CD4-positive, alpha-beta T cell (primary cell): ENCODE measurements at regions not wholly inside any gene's neighbourhood (a gene's known extent, or its start where the extent isn't known, plus 50 kb on each side); places are given as distances from the start of the nearest gene placed in this dataset.

Experiments
- ATAC-seq: fragments of 200-7000 bp; cut with Tn5 transposase; one replicate; pipeline ENCODE4 v1.10.0; 2022; ENCODE audit warnings: mild to moderate bottlenecking; ENCODE audit not compliant: poor library complexity
- CTCF ChIA-PET: fragments of 350-600 bp; sonication (Branson Sonifier 250); formaldehyde crosslinking; loops from one replicate; lab custom pipeline; 2021; ENCODE audit warnings: antibody characterized with exemption, inconsistent platforms; lab: Charles Lee
- POLR2A ChIA-PET: fragments of 350-600 bp; sonication (Branson Sonifier 250); formaldehyde crosslinking; loops from one replicate; lab custom pipeline; 2021; ENCODE audit warnings: antibody characterized with exemption, inconsistent platforms; lab: Charles Lee
- DNase-seq, 14 experiments: peaks; one replicate each; pipeline ENCODE4 v3.0.0-alpha.2; 2013 to 2020; ENCODE audit warnings: mixed read lengths in 2 of 14
- H3K27ac ChIP-seq, 2 donors: one replicate each; pipeline versions ENCODE4 v1.5.1 to v1.7.0; 2013; ENCODE audit warnings: low read length in 2 of 2, low read depth in 1 of 2, mild to moderate bottlenecking in 1 of 2
- H3K27me3 ChIP-seq, 2 experiments: 1 replicate in 1 of 2; 2 replicates in 1 of 2; pipeline versions ENCODE4 v1.6.1 to v1.7.0; 2013; ENCODE audit warnings: low read length in 2 of 2, control low read depth in 1 of 2, mild to moderate bottlenecking in 1 of 2, moderate library complexity in 1 of 2; ENCODE audit not compliant: insufficient read depth in 2 of 2, control insufficient read depth in 1 of 2
- H3K36me3 ChIP-seq: one replicate; pipeline ENCODE4 v1.6.1; 2013; ENCODE audit warnings: low read length, control low read depth; ENCODE audit not compliant: insufficient read depth
- H3K4me1 ChIP-seq: one replicate; pipeline ENCODE4 v1.6.1; 2013; ENCODE audit warnings: low read length, control low read depth; ENCODE audit not compliant: insufficient read depth
- H3K4me3 ChIP-seq: one replicate; pipeline ENCODE4 v1.5.1; 2013; ENCODE audit warnings: mild to moderate bottlenecking, low read length, moderate library complexity
- H3K9me3 ChIP-seq, 2 experiments: 1 replicate in 1 of 2; 2 replicates in 1 of 2; pipeline versions ENCODE4 v1.6.1 to v1.7.0; 2013; ENCODE audit warnings: low read length in 2 of 2, mild to moderate bottlenecking in 2 of 2, control low read depth in 1 of 2, moderate library complexity in 1 of 2; ENCODE audit not compliant: control insufficient read depth in 1 of 2, insufficient read depth in 1 of 2
- H3K27ac Mint-ChIP-seq: one replicate; pipeline ENCODE4 v1.8.0; 2020; ENCODE audit warnings: mixed read lengths
- H3K27me3 Mint-ChIP-seq: one replicate; pipeline ENCODE4 v1.8.0; 2021; ENCODE audit warnings: mixed read lengths
- H3K36me3 Mint-ChIP-seq: one replicate; pipeline ENCODE4 v1.8.0; 2021; ENCODE audit warnings: low read depth, mixed read lengths
- H3K4me1 Mint-ChIP-seq: one replicate; pipeline ENCODE4 v1.8.0; 2021; ENCODE audit warnings: low read depth, mixed read lengths
- H3K4me3 Mint-ChIP-seq: one replicate; pipeline ENCODE4 v1.8.0; 2020; ENCODE audit warnings: mild to moderate bottlenecking, mixed read lengths
- H3K9me3 Mint-ChIP-seq: one replicate; pipeline ENCODE4 v1.8.0; 2020; ENCODE audit warnings: mixed read lengths
- intact Hi-C, 2 experiments: fragments of 100-400 bp; cut with DNase I in 1 of 2; cut with micrococcal nuclease in 1 of 2; formaldehyde crosslinking; loops; one replicate each; pipeline versions ENCODE4 v1.15.1 to v1.9.0; 2023 to 2025; cut with DNase I, micrococcal nuclease
- TF ChIP-seq, protein P1 (sequence below): fragments of 200-600 bp; IDR thresholded peaks from one replicate; pipeline ENCODE4 v1.8.0; 2022; ENCODE audit warnings: antibody characterized with exemption, mild to moderate bottlenecking

DNA sequence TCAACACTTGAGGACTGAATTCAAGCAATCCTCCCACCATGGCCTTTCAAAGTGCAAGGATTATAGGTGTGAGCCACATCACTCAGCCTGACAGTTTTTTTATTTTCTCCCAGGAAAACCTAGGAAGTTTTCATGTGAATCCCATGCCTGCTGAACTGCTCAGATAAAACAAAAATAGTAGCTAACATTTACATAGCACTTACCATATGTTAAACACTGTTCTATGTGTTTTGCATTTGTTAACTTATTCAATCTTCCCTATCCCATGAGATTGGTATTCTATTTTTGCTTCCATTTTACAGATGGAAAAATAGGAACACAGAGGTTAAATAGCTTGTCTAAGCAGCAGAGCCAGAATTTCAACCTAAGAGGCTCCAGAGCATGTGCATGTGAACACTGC lies 157.4 kb upstream of the KCTD1 start:
- ChIA-PET POLR2A (no interaction called here), CTCF (no interaction called here)
- Mint-ChIP-seq H3K36me3 (no peaks in the 10 kb centered on the region), H3K4me3 (no peak overlapping the region), H3K27me3 (no peaks in the 10 kb centered on the region), H3K4me1 (no peaks in the 10 kb centered on the region), H3K27ac (no peak overlapping the region), H3K9me3 (no peaks in the 10 kb centered on the region)
- Histone ChIP-seq H3K27ac (no peak overlapping the region), H3K27me3 (no peaks in the 10 kb centered on the region), H3K4me1 (no peaks in the 10 kb centered on the region), H3K36me3 (no peaks in the 10 kb centered on the region), H3K9me3 (no peaks in the 10 kb centered on the region), H3K4me3 (no peak overlapping the region)
- DNase-seq (no peak), ATAC-seq (no peak)
- intact Hi-C loops: no loop called here
- TF ChIP-seq, protein P1, sequence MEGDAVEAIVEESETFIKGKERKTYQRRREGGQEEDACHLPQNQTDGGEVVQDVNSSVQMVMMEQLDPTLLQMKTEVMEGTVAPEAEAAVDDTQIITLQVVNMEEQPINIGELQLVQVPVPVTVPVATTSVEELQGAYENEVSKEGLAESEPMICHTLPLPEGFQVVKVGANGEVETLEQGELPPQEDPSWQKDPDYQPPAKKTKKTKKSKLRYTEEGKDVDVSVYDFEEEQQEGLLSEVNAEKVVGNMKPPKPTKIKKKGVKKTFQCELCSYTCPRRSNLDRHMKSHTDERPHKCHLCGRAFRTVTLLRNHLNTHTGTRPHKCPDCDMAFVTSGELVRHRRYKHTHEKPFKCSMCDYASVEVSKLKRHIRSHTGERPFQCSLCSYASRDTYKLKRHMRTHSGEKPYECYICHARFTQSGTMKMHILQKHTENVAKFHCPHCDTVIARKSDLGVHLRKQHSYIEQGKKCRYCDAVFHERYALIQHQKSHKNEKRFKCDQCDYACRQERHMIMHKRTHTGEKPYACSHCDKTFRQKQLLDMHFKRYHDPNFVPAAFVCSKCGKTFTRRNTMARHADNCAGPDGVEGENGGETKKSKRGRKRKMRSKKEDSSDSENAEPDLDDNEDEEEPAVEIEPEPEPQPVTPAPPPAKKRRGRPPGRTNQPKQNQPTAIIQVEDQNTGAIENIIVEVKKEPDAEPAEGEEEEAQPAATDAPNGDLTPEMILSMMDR: no peak

DNA sequence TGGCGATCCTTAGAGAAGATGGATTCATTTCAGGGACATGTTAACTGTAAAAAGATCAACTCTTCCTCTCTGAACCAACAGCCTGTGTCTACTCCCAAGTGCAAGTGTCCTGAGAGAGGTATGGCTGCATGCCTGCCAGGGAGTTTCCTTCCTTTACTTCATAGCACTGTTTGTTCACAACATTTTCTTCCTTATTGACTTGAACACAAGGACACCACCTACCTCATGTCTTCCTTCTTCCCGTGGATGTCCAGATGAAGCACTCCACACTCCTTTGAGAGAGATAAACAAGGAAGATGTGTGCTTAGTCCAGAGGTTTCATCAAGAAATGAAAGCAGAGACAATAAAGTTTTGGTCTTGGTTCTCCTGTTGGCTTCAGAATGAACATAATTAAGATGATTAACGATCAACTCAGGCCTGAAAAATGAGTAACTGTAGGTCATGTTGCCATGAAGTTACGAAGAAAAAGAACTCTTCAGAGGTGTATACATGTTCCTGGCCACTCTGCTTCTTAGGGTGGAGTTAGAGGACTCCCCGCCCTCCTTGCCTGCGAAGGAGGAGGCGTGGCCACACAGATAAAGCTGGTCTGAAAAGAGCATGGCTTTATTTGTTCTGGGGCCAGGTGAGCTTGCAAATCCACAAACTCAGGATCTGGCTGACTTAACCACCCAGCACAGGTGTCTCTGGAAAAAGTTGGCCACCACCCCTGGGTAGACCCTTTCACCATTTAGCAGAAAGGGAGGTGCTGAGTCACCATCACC lies 155.0 kb upstream of the KCTD1 start:
- H3K27me3 Mint-ChIP-seq: no peaks in the 10 kb centered on the region
- Histone ChIP-seq H3K4me1 (no peaks in the 10 kb centered on the region), H3K9me3 (no peaks in the 10 kb centered on the region), H3K36me3 (no peaks in the 10 kb centered on the region), H3K27me3 (no peaks in the 10 kb centered on the region), H3K4me3 (no peak overlapping the region), H3K27ac (no peak overlapping the region)
- CTCF ChIA-PET: no interaction called here
- DNase-seq: no peak
- TF ChIP-seq, protein P1: no peak
- no peaks in the 10 kb centered on the region for H3K4me1 Mint-ChIP-seq
- no peak for ATAC-seq
- no peak overlapping the region for H3K4me3 Mint-ChIP-seq
- POLR2A ChIA-PET: no interaction called here
- H3K9me3 Mint-ChIP-seq: no peaks in the 10 kb centered on the region
- intact Hi-C loops: no loop called here
- no peak overlapping the region for H3K27ac Mint-ChIP-seq
- H3K36me3 Mint-ChIP-seq: no peaks in the 10 kb centered on the region

- DNase-seq (no peak), ATAC-seq (no peak)
- TF ChIP-seq, protein P1: no peak
- CTCF ChIA-PET: no interaction called here
- Histone ChIP-seq H3K27me3 (no peaks in the 10 kb centered on the region), H3K4me3 (no peak overlapping the region), H3K27ac (no peak overlapping the region), H3K36me3 (no peaks in the 10 kb centered on the region), H3K4me1 (no peaks in the 10 kb centered on the region), H3K9me3 (no peaks in the 10 kb centered on the region)
- Mint-ChIP-seq H3K27ac (no peak overlapping the region), H3K36me3 (no peaks in the 10 kb centered on the region), H3K4me1 (no peaks in the 10 kb centered on the region), H3K4me3 (no peak overlapping the region), H3K9me3 (no peaks in the 10 kb centered on the region), H3K27me3 (no peaks in the 10 kb centered on the region)
- intact Hi-C loops: no loop called here
- POLR2A ChIA-PET: no interaction called here
Observed at GRCh38 chr18:26702086-26702485, 153.7 kb upstream of the KCTD1 start.
